ENCODE measurements at regions not wholly inside any gene's neighbourhood (a gene's known extent, or its start where the extent isn't known, plus 50 kb on each side); places are given as distances from the start of the nearest gene placed in this dataset.

- TF ChIP-seq, protein P1, sequence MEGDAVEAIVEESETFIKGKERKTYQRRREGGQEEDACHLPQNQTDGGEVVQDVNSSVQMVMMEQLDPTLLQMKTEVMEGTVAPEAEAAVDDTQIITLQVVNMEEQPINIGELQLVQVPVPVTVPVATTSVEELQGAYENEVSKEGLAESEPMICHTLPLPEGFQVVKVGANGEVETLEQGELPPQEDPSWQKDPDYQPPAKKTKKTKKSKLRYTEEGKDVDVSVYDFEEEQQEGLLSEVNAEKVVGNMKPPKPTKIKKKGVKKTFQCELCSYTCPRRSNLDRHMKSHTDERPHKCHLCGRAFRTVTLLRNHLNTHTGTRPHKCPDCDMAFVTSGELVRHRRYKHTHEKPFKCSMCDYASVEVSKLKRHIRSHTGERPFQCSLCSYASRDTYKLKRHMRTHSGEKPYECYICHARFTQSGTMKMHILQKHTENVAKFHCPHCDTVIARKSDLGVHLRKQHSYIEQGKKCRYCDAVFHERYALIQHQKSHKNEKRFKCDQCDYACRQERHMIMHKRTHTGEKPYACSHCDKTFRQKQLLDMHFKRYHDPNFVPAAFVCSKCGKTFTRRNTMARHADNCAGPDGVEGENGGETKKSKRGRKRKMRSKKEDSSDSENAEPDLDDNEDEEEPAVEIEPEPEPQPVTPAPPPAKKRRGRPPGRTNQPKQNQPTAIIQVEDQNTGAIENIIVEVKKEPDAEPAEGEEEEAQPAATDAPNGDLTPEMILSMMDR (IDR thresholded peaks at IDR 0.05) = no peak
- H3K27ac ChIP-seq = no peak overlapping the region
- no peak overlapping the region for H3K4me3 ChIP-seq
- no peak for DNase-seq (ENCODE audit: low spot score)
Observed at GRCh38 chr20:51972056-51972455, 169.7 kb upstream of the SALL4 start.

DNA sequence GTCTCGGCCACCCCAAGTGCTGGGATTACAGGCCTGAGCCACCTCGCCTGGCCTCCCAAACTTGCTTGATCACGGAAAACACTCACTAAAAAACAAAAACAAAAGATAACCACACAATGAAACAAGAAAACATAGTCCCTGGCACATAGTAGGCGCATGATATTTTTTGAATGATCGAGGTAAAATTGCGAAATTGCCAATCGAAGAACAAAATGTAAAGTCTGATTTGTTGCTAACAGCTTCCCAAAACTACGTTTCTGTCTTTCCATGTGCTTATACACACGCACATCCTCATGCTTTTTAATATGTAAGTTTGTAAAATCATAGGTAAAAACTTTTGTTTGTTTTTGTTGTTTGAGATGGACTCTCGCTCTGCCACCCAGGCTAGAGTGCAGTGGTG lies 168.5 kb upstream of the SALL4 start:
- H3K27ac ChIP-seq = no peak overlapping the region
- H3K4me3 ChIP-seq = no peak overlapping the region
- TF ChIP-seq, protein P1 (IDR thresholded peaks at IDR 0.05) = no peak
- DNase-seq (ENCODE audit: low spot score) = no peak

- Histone ChIP-seq H3K4me3 (no peak overlapping the region), H3K27ac (no peak overlapping the region)
- TF ChIP-seq, protein P1 (IDR thresholded peaks at IDR 0.05) = no peak
- DNase-seq (ENCODE audit: low spot score) = no peak
Observed at GRCh38 chr20:51969191-51969590, 166.9 kb upstream of the SALL4 start.

- TF ChIP-seq, protein P1 (IDR thresholded peaks at IDR 0.05) = no peak
- Histone ChIP-seq H3K4me3 (no peak overlapping the region), H3K27ac (no peak overlapping the region)
- no peak for DNase-seq (ENCODE audit: low spot score)
Observed at GRCh38 chr20:51968151-51968550, 165.8 kb upstream of the SALL4 start.

- Histone ChIP-seq H3K27ac (no peak overlapping the region), H3K4me3 (no peak overlapping the region)
- TF ChIP-seq, protein P1 (IDR thresholded peaks at IDR 0.05) = no peak
- DNase-seq (ENCODE audit: low spot score) = no peak
Observed at GRCh38 chr20:51966296-51966971, 164.1 kb upstream of the SALL4 start.

DNA sequence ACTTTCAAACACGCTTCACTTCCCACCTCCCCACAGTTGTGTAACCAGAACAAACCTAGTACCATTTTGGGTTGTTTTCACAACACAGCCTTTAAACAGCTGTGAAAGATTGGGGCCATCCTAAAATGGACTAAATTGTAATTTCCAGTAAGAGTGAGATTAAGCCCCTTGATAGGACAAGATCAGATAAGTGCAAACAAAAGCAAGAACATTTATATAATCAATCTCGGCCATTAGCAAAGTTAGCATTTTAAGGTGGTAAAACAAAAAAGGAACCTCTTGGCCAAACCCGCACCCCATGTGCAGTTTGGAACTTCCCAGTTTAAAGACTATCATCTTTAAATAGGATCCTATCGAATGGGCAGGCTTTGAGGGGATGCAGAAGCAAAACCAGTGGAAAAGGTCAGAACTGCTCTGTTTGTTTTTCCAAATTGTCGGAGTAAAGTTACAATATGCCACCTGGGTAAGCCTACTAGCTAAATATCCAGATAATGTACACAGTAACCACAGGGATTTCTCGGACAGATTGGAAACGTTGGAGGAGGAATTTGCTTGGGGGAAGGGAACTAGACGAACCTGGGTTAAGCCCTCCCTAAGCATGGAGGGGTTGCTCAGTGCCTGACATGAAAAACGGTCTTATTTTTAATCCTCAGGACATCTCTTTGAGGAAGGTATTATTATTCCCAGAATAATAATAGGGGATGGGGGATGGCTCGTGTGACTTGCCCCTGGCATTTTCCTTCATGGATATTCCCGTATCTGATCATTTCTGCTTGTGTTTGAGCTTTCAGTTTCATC lies 159.8 kb upstream of the SALL4 start:
- TF ChIP-seq, protein P1 (IDR thresholded peaks at IDR 0.05) = no peak
- no peak overlapping the region for H3K4me3 ChIP-seq
- no peak for DNase-seq (ENCODE audit: low spot score)
- H3K27ac ChIP-seq = no peak overlapping the region
